ENCODE measurements at regions not wholly inside any gene's neighbourhood (a gene's known extent, or its start where the extent isn't known, plus 50 kb on each side); places are given as distances from the start of the nearest gene placed in this dataset.
"Not testable (repeated sequence)": the region's sequence is repeated elsewhere in the genome, so short reads cannot be mapped to it uniquely, and the experiment has no call there.

DNA sequence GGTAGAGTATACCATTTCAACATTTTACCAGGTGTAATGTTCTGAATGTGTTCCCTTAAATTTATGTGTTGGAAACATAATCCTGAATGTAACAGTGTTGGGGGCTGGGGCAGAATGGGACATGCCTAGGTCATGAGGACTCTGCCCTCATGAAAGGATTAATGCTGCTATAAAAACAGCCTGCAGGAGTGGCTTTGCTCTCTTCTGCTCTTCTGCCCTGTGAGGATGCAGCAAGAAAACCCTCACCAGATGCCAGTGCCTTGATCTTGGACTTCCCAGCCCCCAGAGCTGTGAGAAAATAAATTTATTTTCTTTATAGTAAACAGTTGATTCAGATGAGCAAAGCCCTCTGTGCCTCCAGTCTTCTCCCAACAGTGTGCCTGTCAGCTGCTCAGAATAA, 326.0 kb upstream of the ONECUT1 start:
- DNase-seq: no peak

DNA sequence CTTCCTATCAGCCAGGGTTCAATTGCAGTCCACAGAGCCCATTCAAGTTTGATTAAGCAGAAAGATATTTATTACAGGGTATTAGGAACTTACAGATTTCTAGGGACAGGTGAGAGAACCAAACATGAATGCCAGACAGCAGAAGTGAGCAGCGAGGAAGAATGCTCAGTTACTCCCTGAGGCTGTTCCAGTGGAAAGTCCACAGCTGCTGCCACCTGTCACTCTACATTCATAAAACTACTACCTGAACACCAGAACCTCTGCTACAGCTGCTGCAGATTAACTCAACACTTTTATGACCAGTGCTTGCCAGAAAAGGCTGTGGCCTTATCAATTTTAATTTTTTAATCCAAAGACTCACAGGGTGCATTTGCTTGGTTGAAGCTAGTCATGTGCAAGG, 325.4 kb upstream of the ONECUT1 start:
- no peak for DNase-seq

DNA sequence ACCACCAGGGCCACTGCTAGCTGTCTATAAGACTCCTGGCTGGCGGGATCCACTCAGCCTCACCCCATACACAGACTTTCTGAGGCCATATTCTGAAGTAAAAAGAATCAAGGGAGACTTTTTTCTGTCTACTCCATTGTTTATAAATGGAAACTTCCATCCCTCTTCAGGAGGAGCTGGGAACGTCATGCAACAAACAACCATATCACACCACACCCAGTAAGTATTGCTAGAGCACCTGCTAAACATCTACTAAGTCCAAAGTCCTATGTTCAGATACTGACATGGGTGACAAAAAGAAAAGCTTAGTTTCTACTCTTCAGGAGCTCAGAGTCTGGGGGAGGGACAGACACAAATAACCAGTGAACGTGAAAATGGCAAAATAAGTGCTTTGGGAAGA, 324.8 kb upstream of the ONECUT1 start:
- DNase-seq: no peak

DNA sequence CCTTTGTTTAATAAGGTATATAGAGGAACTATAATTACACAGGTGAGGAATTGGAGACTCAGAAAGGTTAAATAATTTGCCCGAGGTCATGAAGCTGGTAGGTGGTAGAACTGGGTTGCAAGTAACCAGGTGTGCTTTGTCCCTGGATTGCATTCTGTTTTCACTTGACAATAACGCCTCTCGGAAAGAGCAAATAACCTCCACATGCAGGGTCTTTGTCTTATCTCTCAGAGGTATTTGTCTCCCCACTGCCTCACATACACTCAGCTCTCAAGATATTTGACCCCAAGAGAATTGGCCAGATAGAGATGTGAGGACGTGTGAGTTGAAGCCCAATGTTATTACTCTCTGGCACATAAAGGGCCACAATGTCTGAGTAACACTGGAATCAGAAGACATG, 320.9 kb upstream of the ONECUT1 start:
- no peak for DNase-seq

DNA sequence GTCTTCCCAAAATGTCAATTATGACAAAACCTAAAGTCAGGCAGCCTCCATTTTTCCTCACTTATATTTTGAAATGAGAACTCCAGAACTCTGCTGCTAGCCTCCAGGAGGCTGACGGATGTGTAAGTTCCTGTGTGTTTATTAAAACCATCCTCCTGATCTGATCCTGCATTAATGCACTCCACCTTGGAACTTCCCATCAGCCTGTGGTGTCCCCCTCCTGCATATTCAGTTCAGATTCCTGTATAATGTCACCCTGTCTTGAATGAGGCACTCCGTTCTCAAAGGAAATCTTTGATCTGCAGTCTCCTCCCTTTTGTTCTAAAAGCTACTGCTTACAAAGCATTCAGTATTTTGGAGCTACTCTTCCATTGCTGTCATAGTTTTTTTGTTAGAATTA, 318.2 kb upstream of the ONECUT1 start:
- DNase-seq: no peak

DNA sequence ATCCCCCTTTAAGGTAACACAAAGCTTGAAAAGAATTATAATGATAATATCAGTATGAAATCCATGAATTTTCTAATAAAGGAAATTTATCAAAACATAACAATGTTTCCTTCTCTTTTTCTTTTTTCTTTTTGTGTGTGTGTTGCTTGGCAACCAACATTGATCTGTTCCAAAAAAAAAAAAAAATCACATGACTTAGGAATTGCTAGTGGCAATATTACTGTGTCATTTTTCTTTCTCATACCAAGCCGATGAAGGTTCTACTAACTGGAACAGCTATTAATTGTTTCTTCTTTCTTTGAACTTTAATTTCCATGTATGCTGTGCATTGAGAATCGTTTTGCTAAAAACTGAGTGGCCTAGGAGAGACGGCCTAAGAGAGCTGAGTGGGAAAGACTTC, 317.7 kb upstream of the ONECUT1 start:
- DNase-seq: no peak

DNA sequence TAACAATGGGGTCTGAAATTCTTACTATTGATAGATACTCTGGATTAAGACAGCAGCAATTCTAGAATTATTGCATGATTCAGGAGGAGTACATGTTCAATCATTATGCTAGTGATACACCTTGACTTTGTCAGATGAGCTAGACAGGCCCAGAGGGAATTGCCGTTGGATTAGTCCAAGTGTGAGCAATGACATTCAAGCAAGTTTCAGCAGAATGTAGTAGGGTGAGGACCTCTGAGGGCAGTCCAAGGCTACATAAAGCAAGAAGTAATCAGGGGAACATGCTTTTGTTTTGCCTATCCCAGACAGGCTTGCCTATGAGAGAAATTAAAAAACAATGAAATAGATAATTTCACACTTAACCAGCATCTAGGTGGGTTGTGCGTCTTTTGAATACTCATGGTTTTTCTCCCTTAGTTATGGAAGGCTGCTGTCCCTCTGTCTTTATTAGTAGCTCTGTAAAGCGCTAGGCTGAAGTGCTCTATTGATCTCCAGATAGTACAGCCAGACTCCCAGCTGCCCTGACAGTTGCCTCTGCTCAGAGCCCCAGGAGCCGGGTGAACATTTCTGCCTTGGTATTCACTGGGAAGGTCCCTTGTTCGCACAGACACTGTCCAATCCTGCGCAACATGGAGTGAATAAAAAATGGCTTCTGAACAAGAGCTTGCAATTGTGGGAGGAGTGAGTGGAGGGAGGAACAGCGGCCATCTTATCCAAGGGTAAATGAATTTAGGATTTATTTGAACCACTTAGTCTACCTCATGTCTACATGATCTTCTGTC, 316.6 kb upstream of the ONECUT1 start:
- no peak for DNase-seq

DNA sequence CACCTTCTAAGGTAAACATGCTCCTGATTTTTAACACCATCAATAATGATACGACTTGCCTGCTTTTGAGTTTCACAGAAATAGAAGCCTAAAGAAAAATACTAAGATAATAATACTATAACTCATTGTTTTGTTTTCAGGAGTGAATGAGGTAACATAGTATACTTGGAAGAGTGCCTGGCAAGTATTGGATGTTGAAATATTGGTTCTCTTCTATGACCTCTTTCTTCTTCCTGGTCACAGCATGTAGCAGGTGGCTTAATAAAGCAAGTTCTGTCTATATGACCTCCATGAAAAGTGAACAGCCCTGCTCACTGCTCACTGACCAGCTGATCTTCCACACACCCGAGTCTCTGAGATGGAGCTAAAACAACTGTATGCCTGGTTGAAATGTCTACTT, 312.3 kb upstream of the ONECUT1 start:
- no peak for DNase-seq

DNA sequence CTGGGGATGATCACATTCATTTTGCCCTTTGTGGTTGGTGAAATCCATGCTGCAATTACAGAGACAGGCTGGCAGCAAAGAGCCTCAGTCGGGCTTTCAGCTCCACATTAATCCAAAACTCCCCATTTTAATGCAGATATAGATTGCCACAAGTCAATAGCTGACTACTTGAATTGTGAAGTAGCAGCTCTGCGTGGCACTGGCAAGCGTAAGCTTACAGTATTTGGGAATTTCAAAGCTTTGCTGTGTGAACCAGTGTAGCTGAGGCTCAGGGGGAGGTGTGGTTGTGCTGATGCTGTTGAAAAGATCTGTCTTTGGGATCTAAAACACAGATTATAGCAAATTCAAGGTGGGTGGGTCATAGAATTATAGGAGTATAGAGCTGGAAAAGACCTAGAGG, 290.3 kb upstream of the ONECUT1 start:
- DNase-seq: no peak

DNA sequence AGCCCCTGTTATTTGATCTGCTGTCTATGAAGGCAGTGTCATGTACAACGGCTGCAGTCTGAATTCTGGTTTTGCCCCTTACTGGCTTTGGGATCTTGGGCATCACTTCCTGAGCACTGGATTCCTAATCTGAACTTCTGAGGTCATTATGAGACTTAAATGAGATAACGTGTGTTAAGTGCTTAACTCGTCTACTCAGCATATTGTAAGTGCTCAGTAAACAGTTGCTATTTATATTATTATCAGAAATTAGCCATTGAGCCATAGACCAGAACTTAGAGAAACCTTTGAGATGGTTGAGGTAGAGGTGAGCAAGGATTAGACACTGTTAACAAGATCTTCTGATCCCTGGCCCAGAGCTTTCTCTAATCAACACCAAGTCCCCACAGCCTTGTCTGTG, 284.1 kb upstream of the ONECUT1 start:
- no peak for DNase-seq

DNA sequence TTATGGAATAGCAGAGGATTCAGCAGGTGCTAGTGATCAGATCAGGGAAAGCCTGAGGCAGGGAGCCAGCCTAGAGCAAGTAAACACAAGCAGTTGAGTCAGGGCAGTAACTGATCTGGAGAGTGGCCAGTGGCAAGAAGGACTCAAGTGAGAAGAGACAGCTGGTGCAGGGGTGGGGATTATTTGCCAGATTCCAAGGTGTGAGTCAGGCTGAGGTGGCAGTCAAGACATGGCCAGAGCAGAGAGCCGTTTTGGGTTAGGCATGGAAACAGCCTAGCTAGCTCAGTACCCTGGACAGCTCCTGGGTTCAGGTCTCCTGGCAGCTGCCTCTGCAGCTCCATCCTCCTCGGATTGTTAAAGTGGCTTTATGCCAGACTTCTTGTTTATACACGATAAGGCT, 281.9 kb upstream of the ONECUT1 start:
- no peak for DNase-seq

DNA sequence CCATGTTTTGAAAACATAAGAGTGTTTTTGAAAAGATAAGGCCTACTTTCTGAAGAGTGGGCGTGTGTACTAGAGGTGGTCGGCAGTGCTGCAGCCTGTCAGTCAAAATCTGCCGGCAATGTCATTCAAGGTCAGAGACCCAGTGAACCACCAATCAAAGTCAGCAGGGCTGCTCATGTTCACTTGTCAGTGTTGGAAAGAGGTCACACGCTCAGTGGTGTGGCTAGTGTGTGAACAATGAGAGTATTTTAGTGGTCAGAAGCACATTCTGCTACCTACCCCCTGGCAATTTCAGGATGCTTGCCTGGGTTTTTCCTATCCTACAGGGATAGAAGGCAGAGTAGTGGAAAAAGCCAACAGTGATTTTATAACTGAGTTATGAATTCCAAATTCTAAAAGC, 278.5 kb upstream of the ONECUT1 start:
- no peak for DNase-seq

DNA sequence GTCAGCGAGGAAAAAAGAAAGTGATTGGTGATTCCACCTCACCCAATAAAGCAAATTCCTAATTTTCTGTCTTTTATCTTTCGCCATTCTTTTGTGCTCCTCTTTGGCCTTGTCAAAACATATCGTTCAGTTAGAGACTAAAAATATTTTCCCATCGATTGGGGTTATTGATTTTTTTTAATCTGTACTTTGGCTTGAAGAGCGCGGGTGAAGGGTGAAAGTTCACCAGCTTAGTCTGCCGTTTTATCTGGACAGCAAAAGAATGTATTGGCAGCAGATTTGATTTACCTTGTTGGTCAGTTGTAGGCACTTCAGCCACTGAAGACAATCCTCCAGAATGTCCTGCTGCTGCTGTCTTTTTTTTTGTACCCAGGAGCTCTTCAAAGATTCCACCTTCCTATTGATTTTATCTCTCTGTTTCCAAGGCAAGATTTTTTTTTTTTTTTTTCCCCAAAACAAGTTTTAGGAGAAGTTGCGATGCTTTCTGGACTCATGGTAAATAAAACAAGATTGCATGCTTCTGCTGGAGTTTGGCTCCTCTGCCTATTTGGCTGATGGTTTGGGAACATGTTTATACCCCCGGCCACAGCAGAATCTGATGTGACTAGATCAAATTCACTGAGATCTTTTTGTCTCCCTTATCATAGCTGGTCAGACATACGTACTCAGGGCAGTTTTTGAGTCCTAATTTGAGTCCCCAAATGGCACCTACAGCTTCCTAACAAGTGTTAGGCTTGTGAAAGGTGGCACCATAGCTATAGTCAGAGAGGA, 269.3 kb upstream of the ONECUT1 start:
- no peak for DNase-seq

DNA sequence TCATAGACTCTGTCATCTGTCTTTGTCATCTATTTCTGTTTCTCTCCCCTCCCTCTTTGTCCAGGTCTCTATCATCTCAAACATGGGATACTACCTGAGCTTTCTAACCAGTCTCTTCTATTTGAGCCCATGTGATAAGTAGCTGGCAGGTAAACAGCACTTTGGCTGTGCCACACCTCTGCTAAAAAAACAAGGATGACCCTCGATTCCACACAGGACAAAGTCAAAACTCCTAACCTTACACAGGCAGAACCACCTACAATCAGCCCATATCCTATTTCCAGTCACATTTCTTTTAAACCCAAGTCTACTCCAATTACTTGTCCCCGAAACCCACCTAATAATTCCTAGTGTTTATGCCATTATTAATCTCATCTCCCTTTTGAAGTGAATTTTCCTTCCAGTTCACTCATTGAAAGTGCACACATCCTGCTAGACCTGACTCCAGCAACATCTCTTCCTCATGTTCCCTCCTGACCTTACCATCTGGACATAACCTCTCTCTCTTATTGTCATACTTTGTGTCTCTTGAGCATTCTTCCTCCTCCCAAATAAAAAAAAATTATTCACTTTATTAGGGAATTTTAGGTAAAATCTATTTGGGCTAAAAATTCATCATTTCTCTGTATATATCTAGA, 256.1 kb upstream of the ONECUT1 start:
- no peak for DNase-seq

DNA sequence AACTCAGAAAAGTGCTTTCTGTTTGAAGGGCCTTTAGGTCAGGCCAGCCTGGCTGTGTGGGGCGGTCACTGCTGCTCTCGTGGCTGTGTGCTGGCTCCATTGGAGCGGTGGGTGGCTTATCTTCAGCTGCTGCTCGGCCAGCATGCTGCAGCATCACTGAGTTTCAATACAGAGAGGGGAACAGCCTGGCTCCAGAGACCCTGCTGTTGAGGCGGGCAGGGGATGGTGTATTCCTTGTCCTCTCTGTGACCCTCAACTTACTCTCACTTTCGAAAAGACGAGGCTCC, 248.5 kb upstream of the ONECUT1 start:
- no peak for DNase-seq

DNA sequence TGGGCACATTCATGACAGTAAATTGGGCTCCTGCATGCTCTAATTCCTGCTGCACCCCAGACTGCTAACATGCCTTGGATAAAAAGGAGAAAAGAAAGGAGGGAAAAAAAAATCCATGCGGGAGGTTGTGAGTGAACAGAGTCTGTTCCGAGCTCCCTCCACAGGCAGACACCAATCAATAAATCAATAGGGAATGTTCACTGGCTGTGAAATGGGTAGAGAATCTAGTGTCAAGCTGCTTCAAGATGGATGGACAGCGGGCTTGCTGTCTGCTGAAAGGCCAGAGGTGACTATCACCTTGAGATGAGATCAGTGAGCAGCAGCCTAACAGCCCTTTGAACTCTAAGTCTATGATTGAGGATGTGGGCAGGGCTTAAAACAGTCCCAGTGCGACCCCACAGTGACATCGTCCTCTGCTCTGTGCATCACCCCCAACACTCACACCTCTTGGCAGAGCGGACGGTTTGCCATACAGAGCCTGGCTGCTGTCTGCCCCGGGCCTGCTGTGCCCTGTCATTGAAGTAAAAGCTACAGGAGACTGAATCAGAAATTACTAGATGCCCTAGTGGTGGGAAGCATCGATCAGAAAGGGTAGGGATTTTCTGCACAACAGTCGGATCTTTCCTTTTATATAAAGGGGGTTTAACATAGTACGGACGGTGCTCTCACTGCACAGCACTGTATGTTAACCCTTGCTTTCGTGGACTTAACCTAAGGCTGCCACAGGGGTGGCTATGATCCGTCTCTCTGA, 247.9 kb upstream of the ONECUT1 start:
- DNase-seq: no peak

DNA sequence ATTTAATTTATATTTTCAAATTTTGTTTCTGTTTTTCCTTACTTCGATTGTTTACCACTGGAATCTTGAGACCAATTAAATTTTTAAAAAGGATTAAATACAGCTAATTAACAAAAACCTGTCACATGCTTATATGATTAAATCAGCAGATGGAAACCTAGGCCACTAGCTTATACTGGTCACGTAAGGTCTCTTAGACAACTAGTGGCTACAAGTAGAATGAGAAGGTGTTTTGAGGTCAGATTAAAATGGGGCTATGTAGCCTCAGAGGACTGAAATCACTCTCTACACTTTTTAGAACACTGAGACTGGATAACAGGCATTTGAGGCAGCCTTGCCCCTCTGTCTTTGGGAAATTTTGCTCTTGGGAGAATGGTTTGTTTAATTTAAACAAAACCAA, 246.5 kb upstream of the ONECUT1 start:
- DNase-seq: no peak

DNA sequence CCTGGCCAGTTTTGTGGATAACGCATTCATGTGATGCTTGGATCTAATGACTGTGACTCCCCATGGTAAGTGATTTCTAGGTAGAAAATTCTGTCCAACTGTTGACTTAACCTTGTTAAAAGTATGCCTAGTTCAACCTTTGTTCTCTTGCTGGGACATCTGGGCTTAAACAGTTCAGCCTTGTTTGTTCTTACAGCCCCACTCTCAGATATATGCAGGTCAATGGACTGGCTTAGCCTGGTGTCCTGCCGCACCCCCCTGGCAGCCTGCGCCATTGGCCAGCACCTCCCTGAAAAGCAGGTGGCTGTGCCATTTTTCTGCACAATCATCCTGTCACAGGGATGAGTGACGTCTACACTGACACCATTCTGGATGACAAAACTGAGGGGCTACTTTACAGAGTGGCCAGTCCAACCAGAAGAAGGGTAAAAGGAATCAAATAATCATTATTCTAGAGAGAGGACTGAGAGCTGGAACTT, 244.7 kb upstream of the ONECUT1 start:
- DNase-seq: no peak

DNA sequence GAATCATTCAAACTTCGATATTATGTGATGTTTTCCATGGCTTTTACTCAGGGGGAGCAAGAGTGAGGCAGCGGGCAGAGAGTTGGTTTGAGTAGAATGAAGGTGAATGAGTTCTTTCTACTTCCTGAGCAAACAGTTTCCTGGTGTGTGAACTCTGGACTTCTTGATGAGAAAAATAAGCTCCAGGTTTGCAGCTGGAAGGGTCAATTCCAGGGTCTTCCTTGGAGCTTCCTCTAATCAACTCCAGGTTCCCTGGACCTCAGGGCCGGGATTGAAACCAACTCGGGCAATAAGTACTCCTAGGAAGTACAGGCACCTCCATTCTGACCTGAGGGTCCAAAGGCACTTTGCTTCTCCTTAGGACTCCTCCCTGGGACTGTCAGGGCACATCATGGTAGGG, 243.6 kb upstream of the ONECUT1 start:
- DNase-seq: no peak

DNA sequence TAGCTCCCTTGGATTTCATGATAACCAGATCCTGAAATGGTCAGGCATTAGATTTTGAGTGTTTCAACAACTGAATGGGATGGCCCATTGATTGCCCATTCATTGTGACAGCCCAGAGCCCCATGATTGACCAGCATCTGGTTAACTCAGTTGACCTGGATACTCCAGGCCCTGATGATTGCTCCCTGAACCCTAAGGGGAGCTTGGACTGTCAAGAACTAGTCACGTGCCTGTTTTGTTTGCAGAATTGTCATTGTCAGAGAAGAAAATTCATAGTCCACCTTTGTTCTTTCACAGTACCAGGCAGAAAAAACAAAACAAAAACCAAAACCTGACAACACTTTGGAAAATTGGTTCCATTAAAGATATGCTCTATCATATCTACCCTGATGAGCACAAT, 241.3 kb upstream of the ONECUT1 start:
- DNase-seq: no peak

DNA sequence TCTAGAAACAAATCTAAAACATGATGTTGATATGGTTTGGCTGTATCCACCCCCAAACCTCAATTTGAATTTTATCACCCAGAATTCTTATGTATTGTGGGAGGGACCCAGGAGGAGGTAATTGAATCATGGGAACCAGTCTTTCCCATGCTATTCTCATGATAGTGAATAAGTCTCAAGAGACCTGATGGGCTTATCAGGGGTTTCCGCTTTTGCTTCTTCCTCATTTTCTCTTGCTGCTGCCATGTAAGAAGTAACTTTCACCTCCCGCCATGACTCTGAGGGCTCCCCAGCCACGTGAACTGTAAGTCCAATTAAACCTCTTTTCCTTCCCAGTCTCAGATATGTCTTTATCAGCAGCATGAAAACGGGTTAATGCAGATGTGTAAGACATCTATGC, 232.7 kb upstream of the ONECUT1 start:
- DNase-seq: no peak

DNA sequence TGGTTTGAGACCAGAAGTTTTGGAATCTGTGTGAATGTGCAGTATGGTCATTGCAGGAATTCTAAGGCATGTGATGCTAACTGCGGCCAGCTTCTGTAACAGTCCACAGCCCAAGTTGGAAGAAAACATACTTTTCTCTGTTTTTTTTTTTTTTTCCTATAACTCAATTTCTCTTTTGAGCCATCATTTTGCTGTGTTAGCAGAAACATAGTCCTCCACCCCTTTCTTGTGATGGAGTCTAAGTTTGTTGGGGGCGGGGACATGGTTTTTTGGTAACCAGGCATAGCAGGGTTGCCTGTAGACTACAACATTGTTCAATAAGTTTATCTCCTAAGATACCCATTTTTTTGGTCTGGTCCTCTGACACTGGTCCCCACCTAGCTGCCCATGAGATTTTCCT, 223.2 kb upstream of the ONECUT1 start:
- no peak for DNase-seq

DNA sequence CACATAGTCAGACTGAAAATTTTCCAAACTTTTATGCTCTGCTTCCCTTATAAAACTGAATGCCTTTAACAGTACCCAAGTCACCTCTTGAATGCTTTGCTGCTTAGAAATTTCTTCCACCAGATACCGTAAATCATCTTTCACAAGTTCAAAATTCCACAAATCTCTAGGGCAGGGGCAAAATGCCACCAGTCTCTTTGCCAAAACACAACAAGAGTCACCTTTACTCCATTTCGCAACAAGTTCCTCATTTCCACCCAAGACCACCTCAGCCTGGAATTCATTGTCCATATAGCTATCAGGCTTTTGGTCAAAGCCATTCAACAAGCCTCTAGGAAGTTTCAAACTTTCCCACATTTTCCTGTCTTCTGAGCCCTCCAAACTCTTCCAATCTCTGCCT, 221.6 kb upstream of the ONECUT1 start:
- not testable (repeated sequence) for DNase-seq

DNA sequence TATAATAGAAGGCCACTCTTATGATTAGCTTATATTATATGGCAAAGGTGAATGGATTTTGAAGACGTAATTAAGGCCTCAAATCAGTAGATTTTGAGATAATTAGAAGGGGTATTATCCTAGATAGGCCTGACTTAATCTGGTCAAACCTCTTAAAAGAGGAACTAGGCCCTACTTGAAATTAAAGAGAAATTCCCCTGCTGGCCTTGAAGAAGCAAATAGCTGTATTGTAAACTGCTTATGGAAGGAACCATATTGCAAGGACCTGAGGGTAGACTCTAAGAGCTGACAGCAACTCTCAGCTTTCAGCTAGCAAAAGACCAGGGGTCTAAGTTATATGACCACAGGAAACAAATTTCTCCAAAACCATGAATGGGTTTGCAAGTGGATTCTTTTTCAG, 219.0 kb upstream of the ONECUT1 start:
- no peak for DNase-seq
